Fibroblast of lung (primary cell): ENCODE measurements at regions not wholly inside any gene's neighbourhood (a gene's known extent, or its start where the extent isn't known, plus 50 kb on each side); places are given as distances from the start of the nearest gene placed in this dataset.

Experiments
- CTCF ChIP-seq, 2 donors: IDR thresholded peaks in 1 of 2; conservative IDR thresholded peaks in 1 of 2; 1 replicate in 1 of 2; 2 replicates in 1 of 2; pipeline ENCODE4 v1.5.1; 2011 to 2012; ENCODE audit warnings: low read length in 2 of 2, control low read depth in 1 of 2, inconsistent platforms in 1 of 2, low read depth in 1 of 2, mild to moderate bottlenecking in 1 of 2
- EZH2 ChIP-seq: IDR thresholded peaks from 2 replicates; pipeline ENCODE4 v1.5.1; 2012; ENCODE audit warnings: low read length, control low read depth, mild to moderate bottlenecking; ENCODE audit errors: missing control alignments

DNA sequence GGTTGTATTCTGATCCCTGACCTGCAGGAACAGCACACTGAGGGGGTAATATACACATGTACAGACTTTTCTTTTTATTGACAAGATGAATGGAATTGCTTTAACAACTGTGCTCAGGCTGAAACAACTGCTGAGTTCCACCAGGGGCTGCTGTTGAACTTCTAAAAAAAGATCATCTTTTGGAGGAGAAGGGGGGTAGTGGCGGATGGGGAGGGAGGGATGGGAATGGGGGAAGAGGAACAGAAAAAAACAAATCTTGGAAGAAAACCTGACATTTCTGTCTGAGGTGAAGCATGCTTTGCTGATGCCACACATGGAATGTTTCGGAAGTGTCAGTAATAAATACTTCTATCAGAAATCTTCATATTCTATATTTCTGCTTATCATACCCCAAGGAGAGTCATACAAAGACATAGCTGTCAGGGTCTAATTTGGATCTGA lies 75.0 kb downstream of the RWDD3 start:
- TF ChIP-seq CTCF (conservative IDR thresholded peaks at IDR 0.05 in 1 of 2, IDR thresholded peaks at IDR 0.05 in 1 of 2; ENCODE audit: low read depth in 1 of 2, low read length in 2 of 2), result peak; percentile 49 to 82
- no peak for TF ChIP-seq EZH2
